ENCODE measurements at regions not wholly inside any gene's neighbourhood (a gene's known extent, or its start where the extent isn't known, plus 50 kb on each side); places are given as distances from the start of the nearest gene placed in this dataset.
A peak's percentile ranks its signal among the peaks of the same experiment; 100 is the strongest.
"Not testable (repeated sequence)": the region's sequence is repeated elsewhere in the genome, so short reads cannot be mapped to it uniquely, and the experiment has no call there.

GRCh38 chr11:7874056-7874455 is 57.0 kb downstream of the OR10A6 start:
- DNase-seq (ENCODE audit: low spot score): no peak

DNA sequence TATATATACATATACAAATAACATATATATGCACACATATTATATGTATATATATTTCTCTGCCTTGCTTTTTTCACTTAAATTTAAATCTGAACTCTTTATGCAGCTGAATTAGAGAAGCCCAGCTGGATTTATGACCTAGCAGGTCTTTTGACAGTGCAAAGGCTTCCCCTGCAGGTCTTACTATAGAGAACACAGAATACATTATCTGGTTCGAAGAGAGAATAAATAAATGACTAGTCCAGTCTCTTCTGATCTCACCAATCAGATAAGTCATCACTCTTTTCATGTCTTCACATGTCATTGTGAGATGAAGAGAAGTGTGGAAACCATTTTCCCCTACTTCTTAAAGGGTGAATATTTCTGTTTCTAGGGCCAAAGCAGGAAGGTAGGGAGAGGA is 58.2 kb downstream of the OR10A6 start:
- no peak for DNase-seq (ENCODE audit: low spot score)

DNA sequence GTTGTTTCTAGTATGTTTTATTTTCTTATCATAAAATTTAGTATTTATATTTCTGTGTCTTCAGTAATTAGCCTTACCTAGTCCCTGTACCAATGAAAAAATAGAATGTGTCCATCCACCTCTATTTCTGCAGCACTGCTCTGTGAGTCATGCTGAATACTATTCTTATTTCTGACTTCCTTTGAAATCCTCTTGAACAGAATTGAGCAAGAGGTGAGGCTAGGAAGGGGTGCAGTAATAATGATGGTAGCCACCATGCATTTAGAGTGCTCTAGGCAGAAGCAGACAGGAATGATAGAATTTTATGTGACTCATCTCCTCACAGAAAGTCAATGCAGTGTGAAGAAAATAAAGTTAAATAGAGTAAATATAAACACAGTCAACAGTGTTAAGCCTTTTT is 60.0 kb downstream of the OR10A6 start:
- DNase-seq (ENCODE audit: low spot score): no peak

GRCh38 chr11:7869467-7869866 is 61.6 kb downstream of the OR10A6 start:
- DNase-seq (ENCODE audit: low spot score): no peak

DNA sequence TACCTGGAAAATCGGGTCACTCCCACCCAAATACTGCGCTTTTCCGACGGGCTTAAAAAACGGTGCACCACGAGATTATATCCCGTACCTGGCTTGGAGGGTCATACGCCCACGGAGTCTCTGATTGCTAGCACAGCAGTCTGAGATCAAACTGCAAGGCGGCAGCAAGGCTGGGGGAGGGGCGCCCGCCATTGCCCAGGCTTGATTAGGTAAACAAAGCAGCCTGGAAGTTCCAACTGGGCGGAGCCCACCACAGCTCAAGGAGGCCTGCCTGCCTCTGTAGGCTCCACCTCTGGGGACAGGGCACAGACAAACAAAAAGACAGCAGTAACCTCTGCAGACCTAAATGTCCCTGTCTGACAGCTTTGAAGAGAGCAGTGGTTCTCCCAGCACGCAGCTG is 64.5 kb upstream of the OR5P2 start:
- not testable (repeated sequence) for DNase-seq (ENCODE audit: low spot score)

DNA sequence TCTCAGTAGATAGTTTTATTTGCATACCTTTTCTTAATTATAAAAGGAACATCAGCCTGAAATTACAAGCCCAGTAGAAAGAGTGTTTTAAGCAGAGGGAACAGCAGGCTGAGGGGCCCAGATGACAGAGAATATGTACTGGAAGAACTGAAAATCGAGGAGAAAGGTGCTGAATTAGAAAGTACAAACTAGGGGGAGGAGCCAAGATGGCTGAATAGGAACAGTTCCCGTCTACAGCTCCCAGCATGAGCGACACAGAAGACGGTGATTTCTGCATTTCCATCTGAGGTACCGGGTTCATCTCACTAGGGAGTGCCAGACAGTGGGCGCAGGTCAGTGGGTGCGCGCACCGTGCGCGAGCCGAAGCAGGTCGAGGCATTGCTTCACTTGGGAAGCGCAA is 64.1 kb upstream of the OR5P2 start:
- not testable (repeated sequence) for DNase-seq (ENCODE audit: low spot score)

DNA sequence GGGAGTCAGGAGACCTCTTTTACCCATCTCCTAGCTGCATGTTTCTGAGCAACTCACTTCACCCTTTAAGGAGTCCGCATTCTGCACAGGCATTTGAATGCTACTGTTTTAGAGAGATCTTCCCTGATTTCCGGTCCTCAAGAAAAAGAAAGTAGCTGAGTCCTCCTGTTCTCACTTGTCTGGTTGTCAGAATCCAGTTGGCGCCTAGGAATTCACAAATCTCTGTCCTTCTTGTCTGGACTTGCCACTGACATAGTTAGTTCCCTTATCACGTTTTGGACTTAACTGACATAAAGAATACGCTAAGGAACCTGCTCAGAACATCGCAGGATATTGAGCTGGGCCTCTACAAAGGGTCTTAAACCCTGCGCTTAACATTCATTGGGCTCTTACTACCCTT is 61.3 kb upstream of the OR5P2 start:
- DNase-seq (ENCODE audit: low spot score): no peak

DNA sequence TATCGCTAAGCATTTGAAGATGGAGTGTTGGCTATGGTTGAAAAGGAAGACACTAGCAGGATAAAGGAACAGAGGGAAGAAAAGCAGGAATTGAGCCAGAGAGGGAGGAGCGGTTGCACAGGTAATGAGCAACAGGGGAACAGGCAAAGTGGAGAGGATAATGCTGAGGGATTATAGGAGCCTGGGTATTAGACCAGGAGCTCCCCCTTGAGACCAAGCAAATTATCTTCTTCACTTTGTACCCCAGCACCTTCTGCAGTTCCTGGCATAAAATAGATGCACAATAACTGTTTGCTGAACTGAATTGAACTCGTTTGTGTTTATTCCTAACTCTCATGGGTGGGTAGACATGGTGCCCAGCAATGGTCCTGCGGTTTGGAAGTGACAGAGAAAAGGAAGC is 54.6 kb upstream of the OR5P2 start:
- DNase-seq (ENCODE audit: low spot score): peak; percentile 25

- DNase-seq (ENCODE audit: low spot score): no peak
Observed at GRCh38 chr11:7849018-7849417, 52.3 kb upstream of the OR5P2 start.
